NCI-H1048 (cell line): ENCODE measurements at regions not wholly inside any gene's neighbourhood (a gene's known extent, or its start where the extent isn't known, plus 50 kb on each side); places are given as distances from the start of the nearest gene placed in this dataset.

Experiments used
- DNase-seq: peaks from one replicate; lab custom pipeline; 2025; lab: John Stamatoyannopoulos, UW

DNA sequence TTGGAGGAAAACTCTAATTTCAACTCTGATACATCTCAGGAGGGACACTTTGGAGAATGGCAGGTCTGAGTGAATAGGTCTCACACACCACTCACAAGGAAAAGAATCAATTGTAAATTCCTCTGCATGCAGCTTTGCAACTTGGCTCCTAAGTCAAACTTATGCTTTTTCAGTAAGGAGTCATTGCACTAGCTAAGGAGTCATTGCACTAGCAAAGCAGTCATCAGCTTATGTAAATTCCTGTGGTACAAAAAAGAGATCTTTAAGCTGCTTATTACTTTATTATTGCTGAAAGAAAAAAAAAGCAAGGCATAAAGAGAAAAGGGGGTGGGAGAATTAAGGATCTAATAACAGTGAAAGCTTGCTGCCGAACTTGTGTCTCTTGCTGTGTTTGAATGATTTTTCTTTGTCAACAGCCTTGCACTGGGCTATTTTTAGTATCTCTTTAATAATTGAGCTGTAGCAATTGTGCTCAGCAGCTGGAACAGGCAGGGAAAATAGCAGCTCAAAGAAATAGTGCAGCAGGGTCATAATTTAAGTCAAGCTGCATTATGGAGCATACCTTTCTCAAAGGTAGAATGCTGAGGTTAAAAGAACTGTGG, 154.3 kb upstream of the ARPP21 start:
- no peak for DNase-seq

DNA sequence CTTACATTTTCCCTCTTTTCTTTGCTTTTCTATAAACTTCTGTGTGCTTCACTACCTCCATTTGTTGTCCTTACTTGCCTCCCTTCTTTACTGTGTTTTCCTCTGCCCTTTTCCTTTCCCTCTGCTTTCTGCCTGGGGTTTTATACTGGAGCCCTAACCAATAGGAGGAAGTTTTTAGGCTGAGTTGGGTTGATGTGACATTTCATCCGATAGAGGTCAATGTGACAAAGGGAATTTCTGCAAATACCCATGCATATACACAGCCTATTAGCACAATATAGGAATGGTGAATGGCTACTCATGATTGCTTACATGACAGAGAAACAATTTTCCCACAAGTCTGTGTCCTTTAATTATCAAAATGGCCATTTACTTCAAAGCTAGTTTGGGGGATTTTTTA, 153.0 kb upstream of the ARPP21 start:
- DNase-seq: no peak

DNA sequence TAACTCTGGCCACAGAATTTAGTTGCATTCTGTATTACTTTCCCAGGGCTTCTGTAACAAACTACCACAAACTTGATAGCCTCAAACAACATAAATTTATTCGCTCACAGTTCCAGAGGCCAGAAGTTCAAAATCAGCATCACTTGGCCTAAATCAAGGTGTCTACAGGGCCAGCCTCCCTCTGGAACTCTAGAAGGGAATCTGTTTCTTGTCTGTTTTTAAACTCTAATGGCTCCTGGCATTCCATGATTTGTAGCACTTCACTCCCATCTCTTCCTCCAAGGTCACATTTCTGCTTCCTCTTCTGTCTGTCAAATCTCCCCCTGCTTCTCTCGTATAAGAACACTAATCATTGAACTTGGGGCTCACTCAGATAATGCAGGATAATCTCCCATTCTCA, 151.9 kb upstream of the ARPP21 start:
- no peak for DNase-seq

DNA sequence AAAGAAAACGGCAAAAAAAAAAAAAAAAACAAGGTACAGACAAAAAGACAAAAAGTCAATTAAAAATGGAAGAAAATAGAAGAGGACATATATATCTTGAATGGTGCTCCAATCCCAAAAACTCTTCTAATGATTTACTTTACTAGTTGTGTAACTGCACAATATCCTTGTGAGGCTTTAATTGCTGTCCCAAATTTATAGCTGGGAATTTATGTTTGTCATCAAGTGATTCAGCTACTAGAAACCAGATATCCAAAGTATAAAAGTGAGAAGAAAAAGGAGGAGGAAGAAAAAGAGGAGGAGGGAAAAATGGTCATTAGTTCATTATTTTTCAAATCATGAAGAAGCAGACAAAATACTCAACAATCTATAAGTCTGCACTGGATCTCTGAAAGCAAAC, 150.8 kb upstream of the ARPP21 start:
- no peak for DNase-seq

DNA sequence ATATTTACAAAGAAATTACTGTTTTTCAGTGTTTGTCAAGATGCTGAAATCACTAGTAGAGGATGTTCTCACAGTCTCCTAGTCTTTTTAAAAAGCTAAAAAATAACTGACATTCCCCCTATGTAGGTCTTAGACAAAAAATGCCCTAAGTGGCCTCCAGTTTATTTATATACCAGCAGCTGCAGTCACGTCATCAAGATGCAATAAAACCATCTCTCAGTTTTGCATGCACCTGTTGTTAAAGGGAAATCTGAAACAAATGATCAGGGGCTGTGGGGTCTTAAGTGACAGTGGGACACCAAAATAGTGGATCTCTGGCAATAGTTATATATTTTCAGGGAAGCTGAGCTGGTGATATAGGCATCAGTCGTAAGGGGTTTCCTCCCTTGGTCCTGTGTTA, 146.5 kb upstream of the ARPP21 start:
- DNase-seq: no peak

DNA sequence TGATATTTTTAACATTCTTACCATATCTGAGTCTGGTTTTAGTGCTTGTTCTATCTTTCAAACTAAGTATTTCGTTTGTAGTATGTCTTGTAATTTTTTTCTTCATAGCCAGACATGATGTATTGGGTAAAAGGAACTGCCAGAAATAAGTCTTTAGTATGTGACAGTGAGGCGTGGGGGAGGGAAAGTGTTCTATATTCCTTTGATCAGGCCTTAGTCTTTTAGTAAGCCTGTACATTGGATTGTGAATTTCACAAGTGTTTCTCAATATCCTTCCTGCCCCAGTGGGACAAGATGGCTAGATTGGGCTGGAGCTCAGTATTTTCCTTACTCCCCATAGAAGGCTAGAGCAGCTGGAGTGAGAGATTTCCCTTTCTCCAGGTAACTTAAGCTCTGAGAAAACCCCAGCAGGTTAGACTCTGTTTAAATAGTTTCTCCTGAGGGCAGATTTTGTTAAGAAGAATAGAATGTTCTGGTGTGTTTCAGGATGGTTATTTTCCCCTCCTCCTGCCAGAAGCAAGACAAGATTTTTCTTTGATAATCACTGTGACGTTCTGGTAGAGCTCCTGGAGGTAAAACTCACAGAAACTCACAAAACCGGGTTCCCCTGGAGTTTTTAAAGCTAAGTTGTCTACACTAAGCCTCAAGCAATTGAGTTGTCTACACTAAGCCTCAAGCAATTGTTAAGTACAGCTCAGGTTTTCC, 140.7 kb upstream of the ARPP21 start:
- DNase-seq: no peak

DNA sequence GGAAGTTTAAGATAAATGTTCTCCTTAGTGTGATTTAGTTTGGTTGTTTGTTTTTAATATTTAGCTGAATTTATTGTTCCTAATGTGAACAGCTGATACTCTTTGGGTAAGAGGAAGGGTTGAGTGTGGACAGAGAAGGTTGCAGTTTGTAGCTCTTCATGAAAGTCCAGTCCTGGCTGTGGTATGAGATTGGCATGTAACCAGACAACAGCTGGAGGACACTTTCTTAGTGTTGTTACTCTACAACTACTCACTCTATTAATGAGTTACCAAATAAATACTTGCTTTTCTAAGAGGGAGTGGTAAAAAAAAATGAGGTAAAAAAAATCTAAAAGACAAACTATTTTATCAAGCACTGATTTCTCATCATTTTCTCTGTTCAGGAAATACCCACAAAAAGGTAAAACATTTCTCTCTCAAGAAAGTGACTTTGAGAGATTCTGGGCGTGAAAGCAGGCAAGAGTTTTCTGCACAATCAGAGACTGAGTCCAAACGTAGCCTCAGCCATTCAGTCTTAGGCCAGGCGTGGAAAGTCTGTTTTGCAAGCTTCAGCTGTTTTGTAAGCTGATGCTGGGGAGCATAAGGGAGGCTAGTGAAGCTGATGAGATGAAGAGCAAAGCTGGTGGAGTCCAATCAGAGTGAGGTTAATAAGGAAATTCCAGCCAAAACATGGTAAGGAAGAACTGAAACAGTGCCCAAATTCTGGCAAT, 138.5 kb upstream of the ARPP21 start:
- DNase-seq: no peak

DNA sequence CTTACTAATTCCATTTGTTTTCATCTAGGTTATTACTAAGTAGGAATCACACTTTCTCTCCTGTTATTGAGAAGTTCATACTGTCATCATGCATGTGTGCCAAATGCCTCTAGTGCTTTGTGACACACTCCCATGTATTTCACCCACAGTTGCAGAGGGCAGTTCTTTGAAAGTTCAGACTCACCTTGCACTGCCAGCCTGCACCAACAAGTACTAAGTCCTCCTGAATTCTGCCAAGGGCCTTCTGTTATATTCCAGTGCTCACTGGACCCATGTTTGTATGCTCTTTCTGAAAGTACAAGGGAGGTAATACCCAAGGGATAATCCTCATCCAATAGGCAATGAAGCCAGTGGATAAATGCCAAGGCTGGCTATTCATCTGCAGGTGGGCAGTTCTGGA, 136.6 kb upstream of the ARPP21 start:
- no peak for DNase-seq

DNA sequence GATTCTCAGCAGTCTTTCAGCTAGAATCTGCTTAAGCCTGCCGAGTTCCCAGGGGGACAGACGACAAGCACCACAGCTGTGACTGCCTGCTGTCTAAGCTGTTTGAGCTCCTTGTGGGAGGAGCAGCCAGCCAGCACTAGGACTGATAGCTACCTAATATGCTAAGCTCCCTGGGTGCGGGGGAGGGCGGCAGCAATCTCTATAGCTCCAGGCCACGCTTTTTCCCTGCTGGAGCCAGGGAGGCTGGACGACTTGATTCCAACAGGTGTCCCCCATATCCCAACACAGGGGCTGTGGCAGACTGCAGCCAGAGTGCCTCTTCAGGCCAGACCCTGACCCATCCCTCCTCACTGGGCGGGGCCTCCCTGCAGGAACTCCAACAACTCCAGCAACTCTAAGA, 134.1 kb upstream of the ARPP21 start:
- DNase-seq: no peak

DNA sequence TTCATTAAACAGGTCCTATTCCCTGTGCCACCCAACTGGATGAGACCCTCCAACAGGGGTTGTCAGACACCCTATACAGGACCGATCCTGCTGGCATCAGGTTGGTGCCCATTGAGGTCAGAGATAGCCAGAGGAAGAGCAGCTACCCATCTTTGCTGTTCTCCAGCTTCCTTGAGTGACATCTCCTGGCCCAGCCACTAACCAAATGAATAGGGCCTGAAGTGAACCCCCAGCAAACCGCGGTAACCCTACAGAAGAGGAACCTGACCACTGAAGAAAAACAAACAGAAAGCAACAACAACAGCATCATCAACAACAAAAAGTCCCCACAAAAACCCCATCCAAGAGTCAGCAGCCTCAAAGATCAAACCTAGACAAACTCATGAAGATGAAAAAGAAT, 133.6 kb upstream of the ARPP21 start:
- DNase-seq: no peak

DNA sequence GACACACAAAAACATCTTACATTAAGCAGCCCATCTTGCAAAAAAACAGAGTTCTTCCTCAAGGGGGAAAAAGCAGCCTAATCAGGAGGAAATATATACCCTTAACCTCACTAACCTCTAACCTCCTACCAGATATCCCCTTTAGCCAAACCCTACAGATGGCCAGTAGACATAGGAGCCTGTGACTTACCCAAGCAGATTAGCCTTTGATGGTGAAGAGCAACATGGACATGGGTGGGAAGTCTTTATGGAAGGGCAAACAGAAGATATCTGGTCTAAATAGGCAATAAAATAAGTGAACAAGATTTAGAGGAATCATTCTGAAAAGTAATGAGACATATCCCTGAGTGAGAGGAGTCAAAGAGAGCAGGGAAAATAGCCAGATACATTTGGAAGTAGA, 119.4 kb upstream of the ARPP21 start:
- no peak for DNase-seq

DNA sequence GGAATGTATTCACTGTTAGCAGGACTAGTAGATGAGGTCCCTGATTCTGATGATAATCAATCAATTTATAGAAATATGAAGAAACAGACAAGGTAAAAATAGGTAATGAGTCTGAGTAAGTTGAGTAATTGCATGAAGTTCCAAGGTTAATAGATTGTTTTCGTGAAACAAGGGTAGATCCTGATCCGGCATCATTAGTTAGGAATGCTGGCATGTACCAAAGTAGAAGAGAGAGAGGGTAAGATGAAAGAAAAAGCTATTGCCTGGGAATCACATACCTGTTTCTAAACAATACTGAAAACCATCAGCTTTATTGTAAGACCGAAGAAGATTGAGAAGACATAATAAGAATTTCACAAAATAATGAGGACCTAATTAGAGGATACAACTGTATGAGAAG, 118.1 kb upstream of the ARPP21 start:
- DNase-seq: no peak

DNA sequence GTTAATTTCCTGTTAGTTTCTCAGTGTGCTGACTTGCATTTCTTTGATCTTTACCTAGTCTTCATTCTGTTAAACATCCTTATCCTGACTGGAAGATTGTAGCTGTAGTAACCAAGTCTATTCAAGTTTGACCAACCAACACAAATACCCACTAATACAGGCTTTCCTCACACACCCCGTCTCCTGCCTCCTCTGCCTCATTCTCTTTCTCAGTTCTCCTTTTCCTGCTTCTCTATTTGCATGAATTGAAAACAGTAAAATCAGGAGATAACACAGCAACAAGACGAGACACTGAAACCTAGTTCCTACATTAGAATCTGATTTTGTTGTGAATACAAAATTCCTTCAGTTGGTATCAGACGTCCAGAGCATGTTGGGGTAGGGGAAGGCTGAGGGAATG, 116.9 kb upstream of the ARPP21 start:
- no peak for DNase-seq

DNA sequence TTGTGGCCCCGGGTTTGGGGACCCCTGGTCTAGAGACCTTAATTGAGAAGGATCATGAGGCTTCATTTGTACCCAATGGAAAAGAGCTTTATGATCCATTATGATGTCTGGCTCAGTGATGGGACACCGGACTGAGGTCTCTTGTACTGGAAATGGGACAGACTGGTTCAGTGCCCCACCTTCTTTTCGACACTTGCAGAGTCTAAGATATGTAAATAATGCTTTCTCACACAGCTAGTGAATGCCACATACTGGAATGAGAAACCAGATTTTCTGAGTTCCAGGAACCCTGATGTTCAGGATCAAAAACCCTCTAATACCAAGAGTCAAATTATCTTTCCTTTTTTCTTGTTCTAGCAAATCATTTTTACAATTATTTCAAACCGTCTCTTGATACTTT, 116.3 kb upstream of the ARPP21 start:
- DNase-seq: no peak

DNA sequence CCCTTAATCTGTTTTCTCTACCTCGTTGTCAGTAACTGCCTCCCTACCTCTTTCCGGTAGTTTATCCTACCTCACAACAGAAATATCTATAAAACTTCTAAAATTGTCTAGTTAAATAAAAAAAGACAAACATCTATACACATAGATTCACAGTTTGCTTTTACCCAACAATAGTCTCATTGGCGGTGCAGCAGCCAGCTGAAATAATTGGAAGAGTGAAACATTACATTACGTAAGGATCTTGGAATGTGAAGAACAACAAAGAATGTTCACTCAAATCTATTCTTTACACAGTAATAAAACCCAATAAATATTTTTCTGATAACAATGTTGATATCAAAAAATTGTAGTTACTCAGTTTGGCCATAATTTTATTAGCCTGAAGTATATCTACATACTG, 115.5 kb upstream of the ARPP21 start:
- DNase-seq: no peak

DNA sequence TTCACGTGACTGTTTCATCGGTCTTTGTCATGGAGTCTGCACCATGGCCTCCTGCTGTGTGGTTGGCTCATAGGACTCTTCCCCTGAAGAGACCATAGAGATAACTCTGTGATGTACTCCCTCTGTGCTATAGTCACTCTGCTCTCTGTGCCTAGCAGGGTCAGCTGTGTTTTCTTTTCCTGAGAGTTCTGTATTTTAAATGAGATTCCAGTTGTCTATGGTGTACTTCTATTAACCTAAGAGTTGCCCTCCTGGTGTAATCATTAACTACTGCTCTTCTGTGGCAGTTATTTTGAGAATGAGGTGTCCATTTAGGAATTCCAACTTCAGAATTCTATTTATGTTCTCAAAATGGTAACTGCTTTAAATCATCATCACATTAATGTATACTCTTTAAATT, 114.5 kb upstream of the ARPP21 start:
- DNase-seq: no peak

DNA sequence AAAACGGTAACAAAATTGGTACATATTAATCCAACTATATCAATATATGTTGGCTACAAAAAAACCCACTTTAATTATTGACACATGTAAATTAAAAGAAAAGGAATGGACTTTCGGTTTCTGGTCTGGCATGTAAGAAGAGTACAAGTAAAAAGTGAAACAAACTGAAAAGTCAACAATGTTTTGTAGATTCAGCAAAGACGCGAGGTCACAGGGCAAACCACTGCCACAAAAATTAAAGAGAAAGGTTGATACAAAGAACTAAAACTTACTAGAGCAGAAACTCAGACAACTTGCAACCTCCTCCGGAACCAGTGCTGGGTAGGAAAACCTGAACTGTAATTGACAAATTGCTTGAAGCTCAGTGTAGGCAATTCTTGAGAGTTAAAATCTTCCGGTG, 110.6 kb upstream of the ARPP21 start:
- no peak for DNase-seq

DNA sequence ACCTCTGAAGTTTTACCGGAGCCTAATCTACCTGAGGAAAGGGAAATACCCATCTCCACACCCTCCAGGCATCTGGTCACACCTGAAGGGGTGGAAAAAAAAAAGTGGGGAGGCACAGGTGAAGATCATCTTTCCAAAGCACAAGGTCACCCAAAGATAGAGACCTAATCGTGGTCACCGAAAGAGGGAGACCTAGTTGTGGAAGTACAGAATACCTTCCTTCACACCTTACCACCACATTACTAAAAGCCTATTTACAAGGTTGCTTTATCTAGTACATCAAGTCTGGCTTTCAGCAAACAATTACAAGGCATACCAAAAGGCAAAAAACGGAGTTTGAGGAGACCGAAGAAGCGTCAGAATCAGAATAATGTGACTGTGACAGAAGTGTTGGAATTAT, 110.0 kb upstream of the ARPP21 start:
- DNase-seq: no peak

DNA sequence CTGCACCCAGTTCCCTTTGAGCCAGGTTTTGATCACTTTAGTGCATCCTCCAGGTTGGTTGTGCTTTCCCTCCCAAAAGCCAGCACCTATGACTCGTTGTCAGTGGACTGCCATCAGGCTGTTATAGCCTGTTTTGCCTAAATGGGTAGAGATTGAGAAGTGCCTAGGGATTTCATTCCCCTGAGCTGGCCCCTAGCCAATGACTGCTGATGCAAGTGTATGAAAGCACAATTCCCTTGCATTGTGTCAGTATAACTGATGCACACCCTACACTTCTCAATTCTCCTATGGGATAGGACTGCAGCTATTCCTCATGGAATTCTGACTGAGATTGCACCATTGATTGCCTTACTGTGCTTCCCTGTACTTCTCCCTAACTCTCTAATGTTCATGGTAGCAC, 102.1 kb upstream of the ARPP21 start:
- DNase-seq: peak; percentile 25

DNA sequence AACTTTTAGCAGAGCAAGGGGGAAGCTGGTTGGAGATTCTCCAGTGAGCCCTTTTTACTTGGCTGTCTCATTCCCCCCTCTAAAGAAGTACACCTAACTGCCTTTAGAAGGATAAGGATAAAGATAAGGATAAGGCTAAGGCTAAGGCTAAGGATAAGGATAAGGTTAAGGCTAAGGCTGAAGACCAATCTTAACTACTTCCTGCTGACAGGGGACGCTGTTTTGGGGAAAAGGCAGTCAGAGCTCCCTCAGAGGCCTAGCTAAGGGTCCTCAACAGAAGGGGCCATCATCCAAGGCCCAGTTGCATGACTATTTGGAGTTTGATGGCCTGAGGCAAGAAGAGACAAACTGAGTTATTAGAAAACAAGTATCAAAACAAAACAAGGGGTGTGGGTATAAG, 94.3 kb upstream of the ARPP21 start:
- no peak for DNase-seq

DNA sequence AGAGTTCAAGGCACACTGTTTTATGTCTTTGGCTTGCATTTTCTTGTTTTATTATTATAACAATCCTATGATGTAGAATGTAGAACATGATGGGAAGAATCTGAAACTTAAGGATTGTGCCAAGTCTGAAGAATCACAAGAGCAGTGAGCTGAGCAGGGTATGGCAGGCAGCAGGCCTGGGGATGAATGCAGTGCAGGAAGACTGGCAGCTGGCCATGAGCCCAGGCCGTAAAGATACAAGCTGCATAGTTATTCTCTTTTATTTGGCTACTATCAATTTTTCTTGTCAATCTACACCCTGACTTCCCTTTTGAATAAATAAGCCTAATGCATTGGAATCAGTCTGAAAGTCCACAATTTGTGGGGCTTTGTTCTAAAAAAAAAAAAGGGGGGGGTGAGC, 89.6 kb upstream of the ARPP21 start:
- DNase-seq: no peak

DNA sequence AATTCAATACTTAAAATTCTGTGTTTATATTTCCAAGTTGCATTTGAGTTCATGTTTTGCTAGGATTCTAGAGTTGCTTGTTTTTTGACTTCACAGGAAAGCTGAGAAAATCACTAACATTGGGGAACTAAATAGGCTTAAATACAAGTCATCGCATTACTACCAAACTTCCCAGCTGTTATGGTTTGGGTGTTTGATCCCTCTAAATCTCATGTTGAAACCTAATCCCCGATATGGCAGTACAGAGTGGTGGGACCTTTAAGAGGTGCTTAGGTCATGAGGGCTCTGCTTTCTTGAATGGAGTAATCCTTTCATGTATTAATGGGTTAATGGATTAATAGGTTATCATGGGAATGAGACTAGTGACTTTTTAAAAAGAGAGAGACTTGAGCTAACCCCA, 77.2 kb upstream of the ARPP21 start:
- DNase-seq: no peak

DNA sequence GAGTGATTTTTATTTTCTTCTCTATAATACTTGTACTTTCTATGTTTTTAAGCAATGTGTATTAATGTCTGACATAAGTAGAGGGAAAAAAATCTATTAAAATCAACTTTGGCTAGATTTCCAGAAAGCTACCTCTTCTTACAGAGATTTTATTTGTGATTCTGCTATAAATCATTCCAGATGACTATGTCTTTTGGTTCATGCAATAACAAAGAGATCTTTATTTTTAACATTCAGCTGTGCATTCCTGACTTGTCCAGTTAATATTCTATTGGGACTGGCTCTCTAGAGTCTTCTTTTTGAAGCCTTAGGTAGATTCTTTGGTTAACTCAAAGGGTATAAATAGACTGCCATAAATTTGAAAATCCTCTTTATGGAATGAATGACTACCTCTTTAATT, 74.3 kb upstream of the ARPP21 start:
- DNase-seq: no peak
